Keratinocyte (primary cell): ENCODE measurements at regions not wholly inside any gene's neighbourhood (a gene's known extent, or its start where the extent isn't known, plus 50 kb on each side); places are given as distances from the start of the nearest gene placed in this dataset.

Experiments
- DNase-seq: peaks from one replicate; pipeline ENCODE4 v3.0.0-alpha.2; 2011; ENCODE audit warnings: low read depth, missing footprints, low spot score
- FAIRE-seq: peaks from 2 replicates; lab custom pipeline; 2011; peaks lifted over from hg19 to GRCh38; lab: Jason Lieb, UNC
- H2AFZ ChIP-seq: 2 replicates; pipeline ENCODE4 v1.6.0; 2012; ENCODE audit warnings: low read length, control low read depth, inconsistent platforms; ENCODE audit not compliant: control insufficient read depth
- H3K27ac ChIP-seq: 2 replicates; pipeline ENCODE4 v1.5.1; 2011; ENCODE audit warnings: low read length; ENCODE audit not compliant: control insufficient read depth, insufficient read depth
- H3K27me3 ChIP-seq: 3 replicates; pipeline ENCODE4 v1.6.0; 2011; ENCODE audit warnings: low read length; ENCODE audit not compliant: control insufficient read depth, insufficient read depth; ENCODE audit errors: extremely low read depth
- H3K36me3 ChIP-seq, 2 experiments: 2 replicates in 1 of 2; 3 replicates in 1 of 2; pipeline ENCODE4 v1.5.1; 2011; ENCODE audit warnings: low read length in 2 of 2, mild to moderate bottlenecking in 1 of 2; ENCODE audit not compliant: control insufficient read depth in 2 of 2, insufficient read depth in 2 of 2; ENCODE audit errors: extremely low read depth in 1 of 2
- H3K4me1 ChIP-seq: 3 replicates; pipeline ENCODE4 v1.5.1; 2011; ENCODE audit warnings: low read length; ENCODE audit not compliant: control insufficient read depth, insufficient read depth; ENCODE audit errors: extremely low read depth
- H3K4me2 ChIP-seq: 3 replicates; pipeline ENCODE4 v1.6.0; 2011; ENCODE audit warnings: low read depth, low read length; ENCODE audit not compliant: control insufficient read depth, insufficient read depth; ENCODE audit errors: extremely low read depth
- H3K4me3 ChIP-seq, 3 experiments: fragments of 200-600 bp in 1 of 3; sonication (generic) in 1 of 3; 2 replicates in 2 of 3; 3 replicates in 1 of 3; pipeline ENCODE4 v1.5.1; 2011 to 2016; ENCODE audit warnings: low read length in 3 of 3, mild to moderate bottlenecking in 3 of 3, control low read depth in 2 of 3, inconsistent platforms in 1 of 3, low read depth in 1 of 3, mixed read lengths in 1 of 3, mixed run types in 1 of 3, moderate library complexity in 1 of 3; ENCODE audit not compliant: control insufficient read depth in 2 of 3, insufficient read depth in 2 of 3; ENCODE audit errors: extremely low read depth in 1 of 3
- H3K79me2 ChIP-seq: 2 replicates; pipeline ENCODE4 v1.6.0; 2012; ENCODE audit warnings: low read length; ENCODE audit not compliant: control insufficient read depth, insufficient read depth
- H3K9ac ChIP-seq: 3 replicates; pipeline ENCODE4 v1.6.0; 2011; ENCODE audit warnings: low read length; ENCODE audit not compliant: control insufficient read depth, insufficient read depth; ENCODE audit errors: extremely low read depth
- H3K9me1 ChIP-seq: 3 replicates; pipeline ENCODE4 v1.6.0; 2011; ENCODE audit warnings: low read length; ENCODE audit not compliant: control insufficient read depth, insufficient read depth; ENCODE audit errors: extremely low read depth
- H3K9me3 ChIP-seq: 2 replicates; pipeline ENCODE4 v1.5.1; 2012; ENCODE audit warnings: low read depth, low read length; ENCODE audit not compliant: control insufficient read depth
- H4K20me1 ChIP-seq: 3 replicates; pipeline ENCODE4 v1.6.0; 2011; ENCODE audit warnings: low read length; ENCODE audit not compliant: control insufficient read depth, insufficient read depth; ENCODE audit errors: extremely low read depth
- CTCF ChIP-seq, 3 experiments: IDR thresholded peaks in 1 of 3; conservative IDR thresholded peaks in 1 of 3; optimal IDR thresholded peaks in 1 of 3; 2 replicates in 2 of 3; 3 replicates in 1 of 3; pipeline versions ENCODE3 to v1.5.1; 2011; ENCODE audit warnings: low read length in 3 of 3, mild to moderate bottlenecking in 3 of 3, moderate library complexity in 2 of 3, control low read depth in 1 of 3, inconsistent platforms in 1 of 3; ENCODE audit not compliant: insufficient read depth in 2 of 3; ENCODE audit errors: extremely low read depth in 1 of 3
- EZH2 ChIP-seq: IDR thresholded peaks from one replicate; pipeline ENCODE4 v1.6.1; 2012; ENCODE audit warnings: inconsistent platforms, mild to moderate bottlenecking, low read length, moderate library complexity
- dilution Hi-C: fragments of 300-500 bp; cut with MboI; formaldehyde crosslinking; loops from one replicate; pipeline ENCODE4 v1.7.0; 2020; ENCODE audit warnings: low sequenced_read_pairs; ENCODE audit not compliant: extremely low pct_ligation_motif_present

DNA sequence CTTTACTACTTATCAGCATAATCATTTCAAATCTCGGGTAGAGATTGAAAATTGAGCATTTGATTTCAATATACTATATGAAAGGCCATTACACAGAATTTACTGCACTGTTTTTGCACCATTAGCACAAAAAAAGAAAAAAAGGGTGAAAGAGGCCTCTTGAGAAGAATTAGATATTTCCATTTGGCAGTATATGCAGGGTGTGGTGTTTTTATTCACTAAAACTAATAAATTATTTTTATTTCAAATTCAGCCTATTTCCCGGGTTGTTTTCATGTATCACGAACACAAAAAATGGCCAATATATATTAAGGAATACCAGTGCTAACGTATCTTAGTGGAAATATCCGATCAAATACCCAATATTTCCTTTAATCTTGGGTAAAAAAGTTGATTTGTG lies 110.5 kb upstream of the TBL1XR1 start:
- FAIRE-seq (no peak), DNase-seq (no peak)
- Histone ChIP-seq H3K9me3 (no peaks in the 10 kb centered on the region), H3K4me1 (peaks cover 3% of the 10 kb centered on the region), H3K27ac (no peak overlapping the region), H3K4me3 (no peak overlapping the region), H3K36me3 (no peaks in the 10 kb centered on the region), H4K20me1 (no peaks in the 10 kb centered on the region), H3K4me2 (no peak overlapping the region), H3K79me2 (no peaks in the 10 kb centered on the region), H2AFZ (no peak overlapping the region), H3K27me3 (no peaks in the 10 kb centered on the region), H3K9ac (no peak overlapping the region), H3K9me1 (no peaks in the 10 kb centered on the region)
- TF ChIP-seq CTCF (optimal IDR thresholded peaks at IDR 0.05 in 1 of 3, IDR thresholded peaks at IDR 0.05 in 1 of 3, conservative IDR thresholded peaks at IDR 0.05 in 1 of 3; ENCODE audit: extremely low read depth in 1 of 3, insufficient read depth in 2 of 3, low read length in 3 of 3) (no peak), EZH2 (no peak)
- dilution Hi-C loops = no loop called here

GRCh38 chr3:177308286-177308685 lies 111.0 kb upstream of the TBL1XR1 start:
- dilution Hi-C loops = no loop called here
- Histone ChIP-seq H3K4me3 (no peak overlapping the region), H3K9ac (no peak overlapping the region), H3K4me1 (peaks cover 3% of the 10 kb centered on the region), H3K9me3 (no peaks in the 10 kb centered on the region), H3K36me3 (no peaks in the 10 kb centered on the region), H3K27ac (no peak overlapping the region), H3K4me2 (no peak overlapping the region), H3K27me3 (no peaks in the 10 kb centered on the region), H2AFZ (no peak overlapping the region), H4K20me1 (no peaks in the 10 kb centered on the region), H3K79me2 (no peaks in the 10 kb centered on the region), H3K9me1 (no peaks in the 10 kb centered on the region)
- DNase-seq = no peak
- FAIRE-seq = no peak
- TF ChIP-seq EZH2 (no peak), CTCF (optimal IDR thresholded peaks at IDR 0.05 in 1 of 3, IDR thresholded peaks at IDR 0.05 in 1 of 3, conservative IDR thresholded peaks at IDR 0.05 in 1 of 3; ENCODE audit: extremely low read depth in 1 of 3, insufficient read depth in 2 of 3, low read length in 3 of 3) (no peak)
